ENCODE measurements at regions not wholly inside any gene's neighbourhood (a gene's known extent, or its start where the extent isn't known, plus 50 kb on each side); places are given as distances from the start of the nearest gene placed in this dataset.

DNA sequence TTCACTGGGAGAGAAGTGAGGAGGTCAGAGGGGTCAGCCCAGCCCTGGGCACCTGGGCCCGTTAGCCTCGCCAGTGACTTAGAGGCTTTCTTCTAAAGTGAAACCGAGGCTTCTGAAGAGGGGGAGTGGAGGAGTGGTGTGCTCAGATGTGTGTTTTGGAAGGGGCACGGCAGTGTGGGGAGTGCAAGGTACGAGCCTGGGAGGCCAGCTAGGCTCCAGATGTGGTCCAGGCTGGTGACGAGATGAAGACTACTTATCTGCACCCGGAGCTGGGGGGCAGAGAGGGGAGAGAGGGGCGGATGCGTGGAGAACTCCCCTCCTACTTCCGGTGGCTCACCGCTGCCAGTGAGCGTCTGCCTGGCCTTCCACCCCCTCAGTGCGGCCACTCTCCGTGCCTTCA lies 371.3 kb upstream of the HS6ST1 start:
- Histone ChIP-seq H3K9ac (ENCODE audit: low read depth, low read length) (no peak overlapping the region), H3K4me3 (ENCODE audit: low read length) (no peak overlapping the region), H3K9me3 (ENCODE audit: insufficient read depth, low read depth, low read length) (no peaks in the 10 kb centered on the region), H3K27me3 (ENCODE audit: insufficient read depth, low read length) (no peaks in the 10 kb centered on the region), H3K27ac (ENCODE audit: low read length) (no peak overlapping the region), H3K36me3 (ENCODE audit: insufficient read depth, low read depth, low read length) (no peaks in the 10 kb centered on the region), H3K4me1 (ENCODE audit: insufficient read depth, low read length) (peaks cover 4% of the 10 kb centered on the region; the same call in 1 of the 2 replicates)

DNA sequence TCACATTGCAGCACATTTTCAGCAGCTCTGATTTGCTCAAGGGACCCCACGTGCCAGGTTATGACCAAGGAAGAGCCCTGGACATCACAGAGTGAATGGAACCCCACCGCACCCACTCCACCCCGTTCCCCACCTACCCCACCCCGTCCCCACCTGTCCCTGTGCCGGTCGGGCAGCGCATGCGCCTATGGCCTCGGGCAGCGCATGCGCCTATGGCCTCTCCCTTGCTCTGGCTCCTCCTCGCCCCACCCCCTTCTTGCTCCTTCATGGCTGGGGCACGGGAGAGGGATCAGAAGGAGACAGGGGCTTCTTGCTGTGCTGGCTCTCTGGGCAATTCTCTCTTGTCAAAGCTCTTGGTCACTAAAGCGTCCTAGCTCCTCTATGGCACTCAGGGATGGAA lies 371.8 kb upstream of the HS6ST1 start:
- no peak overlapping the region for H3K4me3 ChIP-seq (ENCODE audit: low read length)
- no peak overlapping the region for H3K27ac ChIP-seq (ENCODE audit: low read length)

GRCh38 chr2:128690869-128691268 lies 372.2 kb upstream of the HS6ST1 start:
- Histone ChIP-seq H3K9me3 (ENCODE audit: insufficient read depth, low read depth, low read length) (no peaks in the 10 kb centered on the region), H3K9ac (ENCODE audit: low read depth, low read length) (no peak overlapping the region), H3K4me1 (ENCODE audit: insufficient read depth, low read length) (peaks cover 4% of the 10 kb centered on the region; the same call in 1 of the 2 replicates), H3K4me3 (ENCODE audit: low read length) (no peak overlapping the region), H3K36me3 (ENCODE audit: insufficient read depth, low read depth, low read length) (no peaks in the 10 kb centered on the region), H3K27me3 (ENCODE audit: insufficient read depth, low read length) (no peaks in the 10 kb centered on the region), H3K27ac (ENCODE audit: low read length) (no peak overlapping the region)

More for the DNA sequence above, 371.8 kb upstream of the HS6ST1 start:
- Histone ChIP-seq H3K27me3 (ENCODE audit: insufficient read depth, low read length) (no peaks in the 10 kb centered on the region), H3K9me3 (ENCODE audit: insufficient read depth, low read depth, low read length) (no peaks in the 10 kb centered on the region), H3K36me3 (ENCODE audit: insufficient read depth, low read depth, low read length) (no peaks in the 10 kb centered on the region), H3K4me1 (ENCODE audit: insufficient read depth, low read length) (peaks cover 4% of the 10 kb centered on the region; the same call in 1 of the 2 replicates), H3K9ac (ENCODE audit: low read depth, low read length) (no peak overlapping the region)

GRCh38 chr2:128691526-128691925 lies 372.9 kb upstream of the HS6ST1 start:
- H3K27ac ChIP-seq (ENCODE audit: low read length): no peak overlapping the region
- no peaks in the 10 kb centered on the region for H3K36me3 ChIP-seq (ENCODE audit: insufficient read depth, low read depth, low read length)
- peaks cover 4% of the 10 kb centered on the region; the same call in 1 of the 2 replicates for H3K4me1 ChIP-seq (ENCODE audit: insufficient read depth, low read length)
- H3K27me3 ChIP-seq (ENCODE audit: insufficient read depth, low read length): no peaks in the 10 kb centered on the region
- no peak overlapping the region for H3K4me3 ChIP-seq (ENCODE audit: low read length)
- no peaks in the 10 kb centered on the region for H3K9me3 ChIP-seq (ENCODE audit: insufficient read depth, low read depth, low read length)
- no peak overlapping the region for H3K9ac ChIP-seq (ENCODE audit: low read depth, low read length)

GRCh38 chr2:128692895-128693742 lies 374.5 kb upstream of the HS6ST1 start:
- H3K36me3 ChIP-seq (ENCODE audit: insufficient read depth, low read depth, low read length): no peaks in the 10 kb centered on the region
- no peak overlapping the region for H3K9ac ChIP-seq (ENCODE audit: low read depth, low read length)
- H3K27me3 ChIP-seq (ENCODE audit: insufficient read depth, low read length): no peaks in the 10 kb centered on the region
- H3K4me1 ChIP-seq (ENCODE audit: insufficient read depth, low read length): peaks cover 4% of the 10 kb centered on the region; the same call in 1 of the 2 replicates
- H3K9me3 ChIP-seq (ENCODE audit: insufficient read depth, low read depth, low read length): peaks cover 3% of the 10 kb centered on the region; the same call in 1 of the 2 replicates
- H3K27ac ChIP-seq (ENCODE audit: low read length): no peak overlapping the region
- H3K4me3 ChIP-seq (ENCODE audit: low read length): no peak overlapping the region

DNA sequence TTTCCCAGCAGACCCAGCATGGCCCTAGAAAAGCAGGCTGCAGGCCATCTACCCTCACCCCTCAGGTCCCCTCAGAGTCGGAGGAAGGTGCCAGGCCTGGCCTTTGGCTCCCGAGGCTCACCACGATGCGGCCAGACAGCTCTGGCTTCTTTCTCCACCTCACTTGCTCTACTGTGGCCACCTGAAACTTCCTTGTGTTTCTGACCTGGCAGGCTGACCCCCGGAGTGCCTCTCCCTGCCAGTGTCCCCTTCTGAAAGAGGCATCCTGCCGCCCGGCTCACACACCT lies 375.0 kb upstream of the HS6ST1 start:
- peaks cover 3% of the 10 kb centered on the region; the same call in 1 of the 2 replicates for H3K9me3 ChIP-seq (ENCODE audit: insufficient read depth, low read depth, low read length)
- H3K4me1 ChIP-seq (ENCODE audit: insufficient read depth, low read length): peaks cover 4% of the 10 kb centered on the region; the same call in 1 of the 2 replicates
- no peak overlapping the region for H3K27ac ChIP-seq (ENCODE audit: low read length)
- H3K9ac ChIP-seq (ENCODE audit: low read depth, low read length): no peak overlapping the region
- no peak overlapping the region for H3K4me3 ChIP-seq (ENCODE audit: low read length)
- H3K36me3 ChIP-seq (ENCODE audit: insufficient read depth, low read depth, low read length): no peaks in the 10 kb centered on the region
- H3K27me3 ChIP-seq (ENCODE audit: insufficient read depth, low read length): no peaks in the 10 kb centered on the region

DNA sequence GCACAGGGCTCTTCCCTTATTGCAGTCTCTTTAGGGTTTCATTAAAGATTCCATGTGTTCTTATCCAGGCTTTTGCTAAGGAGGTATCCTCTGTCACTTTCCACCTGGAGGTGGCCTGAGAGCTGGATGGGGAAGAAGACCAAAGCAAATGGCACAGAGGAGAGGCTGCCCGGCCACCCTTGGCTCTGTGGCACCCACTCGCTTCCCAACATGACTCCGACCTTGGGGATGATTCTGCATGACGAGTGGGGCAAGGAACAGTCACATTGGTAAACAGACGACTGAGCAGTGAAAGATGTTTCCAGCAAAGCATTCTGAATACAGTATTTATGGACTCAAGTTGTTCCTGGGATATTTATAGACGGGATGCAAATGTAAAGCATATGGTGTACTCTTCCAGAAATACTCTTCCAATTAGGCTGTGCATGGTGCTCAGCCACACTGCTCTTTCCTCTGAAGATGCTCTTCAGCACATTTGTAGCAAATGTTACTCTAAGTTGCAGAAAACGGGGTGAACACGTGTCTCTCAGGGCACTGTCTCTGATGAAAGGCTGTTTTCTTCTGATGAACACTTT lies 377.1 kb upstream of the HS6ST1 start:
- Histone ChIP-seq H3K27ac (ENCODE audit: low read length) (no peak overlapping the region), H3K36me3 (ENCODE audit: insufficient read depth, low read depth, low read length) (no peaks in the 10 kb centered on the region), H3K27me3 (ENCODE audit: insufficient read depth, low read length) (no peaks in the 10 kb centered on the region), H3K4me1 (ENCODE audit: insufficient read depth, low read length) (peaks cover 4% of the 10 kb centered on the region; the same call in 1 of the 2 replicates), H3K9ac (ENCODE audit: low read depth, low read length) (no peak overlapping the region), H3K9me3 (ENCODE audit: insufficient read depth, low read depth, low read length) (peaks cover 3% of the 10 kb centered on the region; the same call in 1 of the 2 replicates), H3K4me3 (ENCODE audit: low read length) (no peak overlapping the region)

GRCh38 chr2:128696421-128696820 lies 377.8 kb upstream of the HS6ST1 start:
- Histone ChIP-seq H3K27me3 (ENCODE audit: insufficient read depth, low read length) (no peaks in the 10 kb centered on the region), H3K4me1 (ENCODE audit: insufficient read depth, low read length) (peaks cover 4% of the 10 kb centered on the region; the same call in 1 of the 2 replicates), H3K27ac (ENCODE audit: low read length) (no peak overlapping the region), H3K36me3 (ENCODE audit: insufficient read depth, low read depth, low read length) (no peaks in the 10 kb centered on the region), H3K9me3 (ENCODE audit: insufficient read depth, low read depth, low read length) (peaks cover 3% of the 10 kb centered on the region; the same call in 1 of the 2 replicates), H3K4me3 (ENCODE audit: low read length) (no peak overlapping the region), H3K9ac (ENCODE audit: low read depth, low read length) (no peak overlapping the region)

GRCh38 chr2:128701418-128701817 lies 382.8 kb upstream of the HS6ST1 start:
- H3K27ac ChIP-seq (ENCODE audit: low read length): no peak overlapping the region
- H3K36me3 ChIP-seq (ENCODE audit: insufficient read depth, low read depth, low read length): no peaks in the 10 kb centered on the region
- H3K9me3 ChIP-seq (ENCODE audit: insufficient read depth, low read depth, low read length): peaks cover 12% of the 10 kb centered on the region
- no peaks in the 10 kb centered on the region for H3K4me1 ChIP-seq (ENCODE audit: insufficient read depth, low read length)
- no peaks in the 10 kb centered on the region for H3K27me3 ChIP-seq (ENCODE audit: insufficient read depth, low read length)
- H3K4me3 ChIP-seq (ENCODE audit: low read length): no peak overlapping the region
- no peak overlapping the region for H3K9ac ChIP-seq (ENCODE audit: low read depth, low read length)

- Histone ChIP-seq H3K9ac (ENCODE audit: low read depth, low read length) (no peak overlapping the region), H3K27me3 (ENCODE audit: insufficient read depth, low read length) (no peaks in the 10 kb centered on the region), H3K4me3 (ENCODE audit: low read length) (no peak overlapping the region), H3K4me1 (ENCODE audit: insufficient read depth, low read length) (no peaks in the 10 kb centered on the region), H3K9me3 (ENCODE audit: insufficient read depth, low read depth, low read length) (peaks cover 19% of the 10 kb centered on the region), H3K36me3 (ENCODE audit: insufficient read depth, low read depth, low read length) (no peaks in the 10 kb centered on the region), H3K27ac (ENCODE audit: low read length) (no peak overlapping the region)
Measured at GRCh38 chr2:128702616-128703015, 383.9 kb upstream of the HS6ST1 start.

- Histone ChIP-seq H3K9ac (ENCODE audit: low read depth, low read length) (no peak overlapping the region), H3K9me3 (ENCODE audit: insufficient read depth, low read depth, low read length) (peaks cover 32% of the 10 kb centered on the region), H3K36me3 (ENCODE audit: insufficient read depth, low read depth, low read length) (no peaks in the 10 kb centered on the region), H3K27me3 (ENCODE audit: insufficient read depth, low read length) (no peaks in the 10 kb centered on the region), H3K4me1 (ENCODE audit: insufficient read depth, low read length) (no peaks in the 10 kb centered on the region), H3K27ac (ENCODE audit: low read length) (no peak overlapping the region), H3K4me3 (ENCODE audit: low read length) (no peak overlapping the region)
Measured at GRCh38 chr2:128708106-128708816, 389.6 kb upstream of the HS6ST1 start.
